Karpas-422 (cell line): ENCODE measurements at regions not wholly inside any gene's neighbourhood (a gene's known extent, or its start where the extent isn't known, plus 50 kb on each side); places are given as distances from the start of the nearest gene placed in this dataset.

Experiments
- DNase-seq: peaks from one replicate; pipeline ENCODE4 v3.0.0-alpha.2; 2015
- H2AFZ ChIP-seq: fragments of 200-600 bp; sonication (generic); 2 replicates; pipeline ENCODE4 v1.6.1; 2014; ENCODE audit warnings: antibody characterized with exemption, low read length, mixed read lengths
- H3K27ac ChIP-seq: fragments of 200-600 bp; sonication (generic); 2 replicates; pipeline ENCODE4 v1.5.1; 2014; ENCODE audit warnings: mild to moderate bottlenecking, low read length, moderate library complexity
- H3K27me3 ChIP-seq: fragments of 200-600 bp; sonication (generic); 2 replicates; pipeline ENCODE4 v1.6.1; 2014; ENCODE audit warnings: low read length, mixed read lengths
- H3K36me3 ChIP-seq: fragments of 200-600 bp; sonication (generic); 2 replicates; pipeline ENCODE4 v1.6.1; 2014; ENCODE audit warnings: low read length, mixed read lengths; ENCODE audit not compliant: insufficient read depth
- H3K4me1 ChIP-seq: fragments of 200-600 bp; sonication (generic); 2 replicates; pipeline ENCODE4 v1.6.1; 2014; ENCODE audit warnings: mild to moderate bottlenecking, low read length, mixed read lengths
- H3K4me2 ChIP-seq: fragments of 200-600 bp; sonication (generic); 2 replicates; pipeline ENCODE4 v1.6.1; 2014; ENCODE audit warnings: low read length, low read depth, mild to moderate bottlenecking; ENCODE audit not compliant: poor library complexity, severe bottlenecking
- H3K4me3 ChIP-seq: fragments of 200-600 bp; sonication (generic); 2 replicates; pipeline ENCODE4 v1.5.1; 2014; ENCODE audit warnings: mild to moderate bottlenecking, antibody characterized with exemption, low read length, mixed read lengths
- H3K79me2 ChIP-seq: fragments of 200-600 bp; sonication (generic); 2 replicates; pipeline ENCODE4 v1.6.1; 2014; ENCODE audit warnings: mild to moderate bottlenecking, low read length, mixed read lengths
- H3K9ac ChIP-seq: fragments of 200-600 bp; sonication (generic); 2 replicates; pipeline ENCODE4 v1.6.0; 2014; ENCODE audit warnings: low read length
- H3K9me2 ChIP-seq: fragments of 200-600 bp; sonication (generic), shearing (Covaris generic); replicated peaks from 2 replicates; pipeline ENCODE4 v1.6.0; 2014; ENCODE audit warnings: mild to moderate bottlenecking, low read length, moderate library complexity; ENCODE audit not compliant: insufficient read depth
- H3K9me3 ChIP-seq: fragments of 300-700, 200-600 bp; sonication (generic); 2 replicates; pipeline ENCODE4 v1.6.1; 2014; ENCODE audit warnings: low read length, mixed read lengths
- H4K20me1 ChIP-seq: fragments of 200-600 bp; sonication (generic); 2 replicates; pipeline ENCODE4 v1.6.1; 2014; ENCODE audit warnings: mild to moderate bottlenecking, antibody characterized with exemption, low read length, low read depth; ENCODE audit not compliant: insufficient read depth

GRCh38 chr16:17633181-17633951, 162.6 kb upstream of the XYLT1 start:
- Histone ChIP-seq H3K27ac (no peak overlapping the region), H3K4me1 (no peaks in the 10 kb centered on the region), H3K4me2 (no peak overlapping the region), H3K4me3 (no peak overlapping the region), H3K79me2 (no peaks in the 10 kb centered on the region), H3K9me3 (no peaks in the 10 kb centered on the region), H3K27me3 (0 out of 2 replicates have a peak, but pooled peaks cover 2% of the 10 kb centered on the region), H4K20me1 (no peaks in the 10 kb centered on the region), H3K9me2 (no peaks in the 10 kb centered on the region), H3K36me3 (no peaks in the 10 kb centered on the region), H2AFZ (no peak overlapping the region), H3K9ac (no peak overlapping the region)
- no peak for DNase-seq

GRCh38 chr16:17632667-17633066, 161.9 kb upstream of the XYLT1 start:
- 0 out of 2 replicates have a peak, but pooled peaks cover 2% of the 10 kb centered on the region for H3K27me3 ChIP-seq
- no peak overlapping the region for H3K4me3 ChIP-seq
- no peak for DNase-seq
- H3K9me2 ChIP-seq: no peaks in the 10 kb centered on the region
- no peak overlapping the region for H2AFZ ChIP-seq
- H3K79me2 ChIP-seq: no peaks in the 10 kb centered on the region
- no peak overlapping the region for H3K4me2 ChIP-seq
- no peaks in the 10 kb centered on the region for H3K36me3 ChIP-seq
- no peak overlapping the region for H3K9ac ChIP-seq
- no peaks in the 10 kb centered on the region for H3K4me1 ChIP-seq
- no peaks in the 10 kb centered on the region for H3K9me3 ChIP-seq
- no peaks in the 10 kb centered on the region for H4K20me1 ChIP-seq
- no peak overlapping the region for H3K27ac ChIP-seq

GRCh38 chr16:17629936-17630335, 159.2 kb upstream of the XYLT1 start:
- H2AFZ ChIP-seq: no peak overlapping the region
- H3K9me3 ChIP-seq: peaks cover 2% of the 10 kb centered on the region; the same call in 1 of the 2 replicates

GRCh38 chr16:17628983-17629382, 158.2 kb upstream of the XYLT1 start:
- Histone ChIP-seq H3K27ac (no peak overlapping the region), H3K79me2 (no peaks in the 10 kb centered on the region), H3K27me3 (0 out of 2 replicates have a peak, but pooled peaks cover 2% of the 10 kb centered on the region), H3K4me1 (no peaks in the 10 kb centered on the region), H3K9me2 (no peaks in the 10 kb centered on the region), H3K4me2 (no peak overlapping the region), H3K9me3 (peaks cover 2% of the 10 kb centered on the region; the same call in 1 of the 2 replicates), H2AFZ (no peak overlapping the region), H4K20me1 (no peaks in the 10 kb centered on the region), H3K9ac (no peak overlapping the region), H3K4me3 (no peak overlapping the region), H3K36me3 (no peaks in the 10 kb centered on the region)
- no peak for DNase-seq

More at GRCh38 chr16:17629936-17630335, 159.2 kb upstream of the XYLT1 start:
- Histone ChIP-seq H3K36me3 (no peaks in the 10 kb centered on the region), H3K79me2 (no peaks in the 10 kb centered on the region), H3K9me2 (no peaks in the 10 kb centered on the region), H3K9ac (no peak overlapping the region), H3K4me2 (no peak overlapping the region), H3K27ac (no peak overlapping the region), H3K4me1 (no peaks in the 10 kb centered on the region), H4K20me1 (no peaks in the 10 kb centered on the region), H3K4me3 (no peak overlapping the region), H3K27me3 (0 out of 2 replicates have a peak, but pooled peaks cover 2% of the 10 kb centered on the region)
- no peak for DNase-seq

GRCh38 chr16:17622366-17622765, 151.6 kb upstream of the XYLT1 start:
- no peak overlapping the region for H3K9ac ChIP-seq
- H3K4me1 ChIP-seq: no peaks in the 10 kb centered on the region
- no peaks in the 10 kb centered on the region for H3K27me3 ChIP-seq
- DNase-seq: no peak
- H4K20me1 ChIP-seq: no peaks in the 10 kb centered on the region
- no peaks in the 10 kb centered on the region for H3K79me2 ChIP-seq
- peaks cover 2% of the 10 kb centered on the region; the same call in 1 of the 2 replicates for H3K9me3 ChIP-seq
- no peak overlapping the region for H3K4me3 ChIP-seq
- H3K4me2 ChIP-seq: no peak overlapping the region
- no peak overlapping the region for H3K27ac ChIP-seq
- no peaks in the 10 kb centered on the region for H3K9me2 ChIP-seq
- H3K36me3 ChIP-seq: no peaks in the 10 kb centered on the region
- no peak overlapping the region for H2AFZ ChIP-seq

- no peaks in the 10 kb centered on the region for H3K79me2 ChIP-seq
- H4K20me1 ChIP-seq: no peaks in the 10 kb centered on the region
- H3K27me3 ChIP-seq: no peaks in the 10 kb centered on the region
- no peak overlapping the region for H3K27ac ChIP-seq
- no peaks in the 10 kb centered on the region for H3K9me2 ChIP-seq
- no peak overlapping the region for H3K4me2 ChIP-seq
- no peak overlapping the region for H2AFZ ChIP-seq
- H3K36me3 ChIP-seq: no peaks in the 10 kb centered on the region
- H3K9me3 ChIP-seq: no peaks in the 10 kb centered on the region
- H3K4me3 ChIP-seq: no peak overlapping the region
- no peak overlapping the region for H3K9ac ChIP-seq
- DNase-seq: no peak
- no peaks in the 10 kb centered on the region for H3K4me1 ChIP-seq
These were observed 148.5 kb upstream of the XYLT1 start for GRCh38 chr16:17619261-17619660.

- Histone ChIP-seq H3K79me2 (no peaks in the 10 kb centered on the region), H3K9ac (no peak overlapping the region), H2AFZ (no peak overlapping the region)
These were observed 146.3 kb upstream of the XYLT1 start for GRCh38 chr16:17617021-17617552.

GRCh38 chr16:17612336-17612735, 141.6 kb upstream of the XYLT1 start:
- H3K9me3 ChIP-seq: no peaks in the 10 kb centered on the region

More at GRCh38 chr16:17617021-17617552, 146.3 kb upstream of the XYLT1 start:
- Histone ChIP-seq H3K9me2 (no peaks in the 10 kb centered on the region), H3K4me2 (no peak overlapping the region), H3K27ac (no peak overlapping the region), H3K36me3 (no peaks in the 10 kb centered on the region), H4K20me1 (no peaks in the 10 kb centered on the region), H3K4me3 (no peak overlapping the region), H3K9me3 (no peaks in the 10 kb centered on the region), H3K27me3 (no peaks in the 10 kb centered on the region), H3K4me1 (no peaks in the 10 kb centered on the region)
- DNase-seq: no peak

More at GRCh38 chr16:17612336-17612735, 141.6 kb upstream of the XYLT1 start:
- no peak overlapping the region for H3K4me3 ChIP-seq
- no peaks in the 10 kb centered on the region for H3K79me2 ChIP-seq
- H3K27ac ChIP-seq: no peak overlapping the region
- H3K4me1 ChIP-seq: no peaks in the 10 kb centered on the region
- H3K9me2 ChIP-seq: no peaks in the 10 kb centered on the region
- no peaks in the 10 kb centered on the region for H3K27me3 ChIP-seq
- H3K36me3 ChIP-seq: no peaks in the 10 kb centered on the region
- no peak overlapping the region for H3K4me2 ChIP-seq
- H2AFZ ChIP-seq: no peak overlapping the region
- H3K9ac ChIP-seq: no peak overlapping the region
- no peak for DNase-seq
- H4K20me1 ChIP-seq: no peaks in the 10 kb centered on the region
